NCI-H748 (cell line): ENCODE measurements at regions not wholly inside any gene's neighbourhood (a gene's known extent, or its start where the extent isn't known, plus 50 kb on each side); places are given as distances from the start of the nearest gene placed in this dataset.
"Not testable (repeated sequence)": the region's sequence is repeated elsewhere in the genome, so short reads cannot be mapped to it uniquely, and the experiment has no call there.

Source experiments
- DNase-seq: peaks from one replicate; lab custom pipeline; 2025; ENCODE audit not compliant: unreplicated experiment; lab: John Stamatoyannopoulos, UW

DNA sequence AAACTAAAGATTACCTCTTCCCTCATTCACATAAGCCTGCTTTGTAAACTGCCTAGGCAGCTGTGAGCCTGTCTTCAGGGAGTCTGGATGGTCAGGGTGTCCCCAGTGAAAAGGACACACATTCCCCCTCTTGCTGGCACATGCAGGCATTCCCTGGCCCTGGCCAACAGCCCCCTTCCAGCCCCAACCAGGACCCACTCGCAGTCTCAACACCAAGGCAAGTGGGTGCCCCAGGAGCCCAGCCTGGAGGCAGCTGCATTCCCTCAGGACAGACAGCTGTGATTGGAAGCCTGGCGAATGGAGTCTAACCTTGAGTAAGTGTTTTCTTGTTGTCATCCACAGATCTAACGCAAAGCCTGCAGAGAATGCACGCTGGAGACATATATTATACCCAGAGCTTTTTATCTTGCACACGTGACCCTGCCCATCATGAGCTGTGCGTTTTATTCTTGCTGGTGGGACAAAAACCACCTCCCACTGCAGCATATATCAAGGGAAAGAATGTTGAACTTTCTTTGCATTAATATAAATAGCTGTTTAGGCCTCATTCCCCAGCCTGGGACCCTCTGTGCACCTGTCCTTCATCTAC, 95.0 kb upstream of the LHX1 start:
- no peak for DNase-seq

DNA sequence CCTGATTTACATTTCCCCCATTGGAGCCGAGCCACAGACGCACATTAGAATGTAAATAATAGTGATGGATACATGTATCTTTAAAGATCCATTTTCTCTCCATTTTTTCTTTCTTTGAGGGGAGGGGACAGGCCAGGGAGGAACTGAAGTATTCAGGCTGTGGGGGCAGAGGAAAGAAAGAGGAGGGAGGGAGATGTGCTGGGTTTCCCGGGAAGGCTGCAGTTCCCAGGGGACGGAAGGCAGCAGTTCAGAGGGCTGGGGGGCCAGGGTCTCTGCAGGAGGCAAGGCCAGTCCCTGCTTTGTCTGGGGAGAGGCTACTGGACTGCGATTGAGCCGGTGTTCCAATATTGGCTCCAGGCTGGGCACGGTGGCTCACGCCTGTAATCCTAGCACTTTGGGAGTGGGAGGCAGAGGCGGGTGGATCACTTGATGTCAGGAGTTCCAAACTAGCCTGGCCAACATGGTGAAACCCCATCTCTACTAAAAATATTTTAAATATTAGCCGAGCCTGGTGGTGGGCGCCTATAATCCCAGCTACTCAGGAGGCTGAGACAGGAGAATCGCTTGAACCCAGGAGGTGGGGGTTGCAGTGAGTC, 94.2 kb upstream of the LHX1 start:
- no peak for DNase-seq

DNA sequence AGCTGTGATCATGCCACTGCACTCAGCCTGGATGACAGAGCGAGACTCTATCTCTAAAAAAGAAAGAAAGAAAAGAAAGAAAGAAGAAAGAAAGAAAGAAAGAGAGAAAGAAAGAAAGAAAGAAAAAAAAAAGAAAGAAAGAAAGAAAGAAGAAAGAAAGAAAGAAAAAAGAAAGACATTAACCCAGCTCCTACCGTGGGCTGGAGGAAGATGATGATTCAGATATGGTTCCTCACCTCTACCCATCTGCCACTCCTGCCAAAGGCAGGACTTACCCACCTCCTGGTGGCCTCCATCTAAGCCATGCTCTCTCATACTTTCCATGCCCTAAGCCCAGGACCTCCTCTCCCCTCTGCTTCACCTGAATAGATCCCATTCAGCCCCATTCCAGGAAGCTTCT, 93.3 kb upstream of the LHX1 start:
- no peak for DNase-seq

- no peak for DNase-seq
These were observed 92.7 kb upstream of the LHX1 start for GRCh38 chr17:36844601-36845000.

GRCh38 chr17:36845916-36846315, 91.4 kb upstream of the LHX1 start:
- DNase-seq, result no peak

GRCh38 chr17:36846410-36847292, 90.6 kb upstream of the LHX1 start:
- no peak for DNase-seq

DNA sequence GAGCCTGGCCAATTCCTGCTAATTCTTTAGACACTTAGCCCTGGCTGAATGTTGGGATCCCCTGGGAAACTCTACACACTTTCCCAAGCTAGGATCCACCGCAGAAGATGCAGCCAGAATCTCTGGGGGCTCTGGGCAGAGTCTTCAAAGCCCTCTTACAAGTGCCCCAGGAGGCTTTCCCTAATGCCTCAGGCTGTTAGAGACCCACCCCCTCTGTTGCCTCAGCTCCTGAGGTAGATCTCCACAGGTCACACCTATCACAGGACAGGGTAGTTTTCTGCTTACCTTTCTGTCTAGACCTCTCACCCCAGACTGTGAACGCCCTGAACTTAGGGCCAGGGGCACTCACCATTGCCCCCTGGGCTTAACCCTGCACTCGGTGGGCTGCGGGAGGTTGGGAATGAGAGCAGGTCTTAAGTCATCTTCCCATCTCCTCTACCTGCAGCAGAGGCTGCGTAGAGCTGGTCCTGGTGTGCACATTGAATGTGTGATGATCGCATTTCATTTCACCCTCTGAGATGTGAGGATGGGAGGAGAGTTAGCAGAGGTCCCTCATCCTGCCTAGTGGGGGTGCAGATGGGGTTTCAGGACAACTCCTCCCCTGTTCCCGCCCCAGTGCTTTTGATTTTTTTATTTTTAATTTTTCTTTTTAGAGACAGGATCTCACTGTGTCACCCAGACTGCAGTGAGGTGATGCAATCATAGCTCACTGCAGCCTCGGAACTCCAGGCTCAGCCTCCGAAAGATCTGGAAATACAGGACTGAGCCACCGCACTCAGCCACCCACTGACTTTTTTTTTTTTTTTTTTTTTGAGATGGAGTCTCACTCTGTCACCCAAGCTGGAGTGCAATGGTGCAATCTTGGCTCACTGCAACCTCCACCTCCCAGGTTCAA, 89.0 kb upstream of the LHX1 start:
- no peak for DNase-seq

DNA sequence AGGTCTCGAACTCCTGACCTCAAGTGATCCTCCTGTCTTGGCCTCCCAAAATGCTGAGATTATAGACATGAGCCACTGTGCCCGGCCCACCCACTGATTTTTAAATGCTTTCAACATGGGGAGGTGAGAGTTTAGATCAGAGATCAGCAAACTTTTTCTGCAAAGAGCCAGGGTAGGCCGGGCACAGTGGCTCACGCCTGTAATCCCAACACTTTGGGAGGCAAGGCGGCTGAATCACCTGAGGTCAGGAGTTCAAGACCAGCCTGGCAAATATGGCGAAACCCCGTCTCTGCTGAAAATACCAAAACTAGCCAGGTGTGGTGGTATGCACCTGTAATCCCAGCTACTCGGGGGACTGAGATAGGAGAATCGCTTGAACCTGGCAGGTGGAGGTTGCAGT, 88.3 kb upstream of the LHX1 start:
- DNase-seq, result not testable (repeated sequence)

- DNase-seq, result no peak
These were observed 87.4 kb upstream of the LHX1 start for GRCh38 chr17:36849871-36850348.

DNA sequence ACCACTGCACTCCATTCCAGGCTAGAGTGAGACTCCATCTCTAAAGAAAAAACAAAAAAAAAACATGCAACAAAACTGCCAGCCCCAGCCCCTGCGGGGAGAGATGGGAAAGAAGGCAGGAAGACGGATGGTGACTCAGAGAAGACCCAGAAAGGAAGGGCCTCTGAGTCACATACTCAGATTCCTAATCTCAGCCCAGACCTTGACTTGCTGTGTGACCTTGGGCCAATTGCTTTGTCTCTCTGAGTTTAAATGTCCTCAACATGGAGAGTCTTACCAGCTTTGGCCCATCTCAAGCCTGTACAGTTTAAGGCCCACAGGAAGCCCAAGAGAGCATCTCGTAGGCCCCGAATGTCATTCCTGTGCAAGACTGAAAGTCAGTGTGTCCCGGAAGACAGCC, 86.5 kb upstream of the LHX1 start:
- no peak for DNase-seq

GRCh38 chr17:36851250-36851649, 86.0 kb upstream of the LHX1 start:
- DNase-seq, result no peak

GRCh38 chr17:36852478-36852877, 84.8 kb upstream of the LHX1 start:
- DNase-seq, result not testable (repeated sequence)

DNA sequence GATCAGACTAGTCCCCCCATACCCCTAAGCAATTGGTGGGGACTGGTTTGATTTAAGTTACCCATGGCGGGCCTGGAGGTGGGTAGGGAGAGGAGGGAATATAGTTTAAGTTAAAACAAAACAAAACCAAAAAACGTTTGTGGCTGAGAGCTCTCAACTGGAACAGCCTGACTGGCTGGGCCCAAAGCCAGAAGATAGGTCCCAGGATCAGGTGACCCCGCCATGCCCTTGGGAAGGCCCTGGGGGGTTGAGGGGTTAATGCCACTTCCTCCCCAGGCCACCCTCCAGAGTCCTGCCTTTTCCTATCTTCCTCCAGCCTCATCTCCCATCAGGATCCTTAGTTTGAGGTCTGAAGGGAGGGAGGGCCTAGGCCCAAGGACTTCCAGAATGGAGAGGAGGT, 82.3 kb upstream of the LHX1 start:
- no peak for DNase-seq

- DNase-seq, result no peak
These were observed 81.8 kb upstream of the LHX1 start for GRCh38 chr17:36855459-36855858.

- DNase-seq, result no peak
These were observed 81.1 kb upstream of the LHX1 start for GRCh38 chr17:36856222-36856621.

GRCh38 chr17:36856903-36857381, 80.3 kb upstream of the LHX1 start:
- no peak for DNase-seq

GRCh38 chr17:36857698-36858097, 79.6 kb upstream of the LHX1 start:
- no peak for DNase-seq

DNA sequence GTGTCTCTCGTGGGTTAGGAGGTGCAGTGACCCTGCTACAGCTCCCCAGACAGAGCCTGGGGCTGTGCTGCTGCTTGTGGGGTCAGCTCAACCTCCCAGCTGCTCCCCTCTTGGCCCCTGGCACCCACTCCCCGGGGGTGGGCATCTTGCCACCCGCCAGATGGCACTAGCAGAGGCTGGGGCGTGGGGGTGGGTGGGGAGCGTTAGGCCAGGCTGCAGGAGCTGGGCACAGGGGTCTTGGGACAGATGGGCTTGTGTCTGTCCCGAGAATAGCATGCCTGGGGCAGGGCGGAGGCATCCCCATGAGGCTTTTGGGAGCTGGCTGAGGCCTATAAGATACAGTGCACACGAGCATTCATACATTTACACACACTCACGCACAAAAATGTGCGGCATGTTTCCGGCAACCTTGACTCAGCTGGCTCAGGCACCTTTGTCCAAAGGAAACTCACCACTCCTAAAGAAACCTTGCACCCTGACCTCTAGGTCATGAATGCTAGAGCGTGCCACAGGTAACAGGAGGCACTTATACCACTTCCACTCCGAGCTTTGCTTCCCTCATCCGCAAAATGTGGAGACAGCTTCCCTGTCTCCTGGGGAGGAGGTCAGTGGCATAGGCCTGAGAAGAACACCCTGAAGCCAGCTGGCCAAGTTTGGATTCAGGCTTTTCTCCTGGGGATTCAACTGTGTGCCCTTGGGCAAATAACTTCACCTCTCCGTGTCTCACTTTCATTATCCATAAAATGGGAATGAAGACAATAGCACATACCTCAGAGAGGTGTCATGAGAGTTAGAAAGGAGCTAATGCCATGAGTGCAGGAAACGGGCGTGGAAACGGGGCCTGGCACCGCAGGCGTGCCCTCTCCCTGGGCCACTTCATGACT, 78.9 kb upstream of the LHX1 start:
- no peak for DNase-seq

- DNase-seq, result no peak
These were observed 78.3 kb upstream of the LHX1 start for GRCh38 chr17:36859003-36859300.

GRCh38 chr17:36859706-36860105, 77.6 kb upstream of the LHX1 start:
- no peak for DNase-seq
